Activated CD4-positive, CD25-positive, alpha-beta regulatory T cell treated with anti-CD3 and anti-CD28 coated beads, Interleukin-2, amount 50 U/mL, for 24 hours (primary cell): ENCODE measurements at regions not wholly inside any gene's neighbourhood (a gene's known extent, or its start where the extent isn't known, plus 50 kb on each side); places are given as distances from the start of the nearest gene placed in this dataset.

Source experiments
- ATAC-seq, 2 donors: fragments of 150-1000 bp; cut with Tn5 transposase; one replicate each; pipeline ENCODE4 v1.10.0; 2021; ENCODE audit warnings: mild to moderate bottlenecking in 1 of 2, moderate library complexity in 1 of 2

DNA sequence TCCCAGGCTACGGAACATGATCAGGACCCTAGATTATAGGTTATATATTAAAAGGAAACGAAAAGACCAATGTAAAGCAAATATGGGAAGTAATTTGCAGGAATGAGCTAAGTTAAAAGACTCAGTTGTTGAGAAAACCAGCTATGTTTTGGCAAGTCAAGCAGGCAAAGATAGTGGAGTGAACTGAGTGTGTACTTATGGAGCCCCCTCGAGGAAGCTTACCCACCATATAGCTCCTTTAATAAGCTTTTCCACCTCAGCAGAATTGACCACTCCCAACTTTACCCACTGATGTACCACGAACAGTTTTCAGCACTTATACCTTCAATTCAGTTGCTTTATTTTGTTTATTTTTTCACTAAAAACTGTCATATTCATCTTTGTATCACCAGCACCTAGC lies 57.3 kb upstream of the PJA2 start:
- no peak for ATAC-seq
